ENCODE measurements at regions not wholly inside any gene's neighbourhood (a gene's known extent, or its start where the extent isn't known, plus 50 kb on each side); places are given as distances from the start of the nearest gene placed in this dataset.

DNA sequence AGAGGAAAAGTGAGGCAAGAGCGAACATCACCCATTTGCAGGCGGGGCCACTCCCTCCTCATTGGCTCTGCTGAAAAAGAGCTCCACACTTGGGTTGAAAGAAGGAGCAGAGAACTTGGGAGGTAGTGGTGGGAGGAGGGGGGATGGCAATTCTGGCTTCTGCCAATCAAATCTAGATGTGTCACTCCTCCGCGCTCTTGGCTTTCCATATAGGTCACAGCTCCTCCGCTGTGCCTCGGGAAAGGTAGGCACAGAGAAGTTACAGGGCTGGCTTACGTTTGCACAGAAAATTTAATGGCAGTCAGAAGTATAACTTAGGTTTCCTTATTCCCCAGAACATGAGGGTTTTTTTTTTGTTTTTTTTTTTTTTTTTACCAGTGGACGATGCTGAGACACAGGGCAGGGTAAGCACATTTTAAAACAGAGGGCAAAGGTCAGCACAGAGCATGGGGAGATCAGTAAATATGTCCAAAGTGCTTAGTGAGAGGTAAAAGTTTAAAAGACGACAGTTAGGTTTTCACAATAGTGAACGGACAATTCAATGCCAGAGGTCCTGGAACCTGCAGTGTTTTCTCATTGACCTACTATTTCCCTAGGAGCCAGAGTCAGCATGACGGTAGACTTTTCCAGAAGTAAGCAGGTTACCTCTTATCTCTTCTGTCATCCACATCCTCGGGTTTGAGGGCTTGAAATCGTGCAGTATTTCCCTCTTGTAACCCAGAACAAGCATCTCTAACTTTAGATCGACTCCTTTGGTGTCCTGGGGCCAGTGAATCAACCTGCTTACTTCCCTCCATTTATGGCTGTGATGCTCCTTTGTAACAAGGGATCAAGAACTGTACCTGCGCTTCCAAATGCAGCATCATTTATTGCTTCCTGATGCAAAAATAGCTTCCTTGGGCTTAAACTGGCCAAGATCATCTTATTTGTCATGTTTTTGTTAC is 258.9 kb upstream of the PROX1 start (continued):
- TF ChIP-seq, protein P1, sequence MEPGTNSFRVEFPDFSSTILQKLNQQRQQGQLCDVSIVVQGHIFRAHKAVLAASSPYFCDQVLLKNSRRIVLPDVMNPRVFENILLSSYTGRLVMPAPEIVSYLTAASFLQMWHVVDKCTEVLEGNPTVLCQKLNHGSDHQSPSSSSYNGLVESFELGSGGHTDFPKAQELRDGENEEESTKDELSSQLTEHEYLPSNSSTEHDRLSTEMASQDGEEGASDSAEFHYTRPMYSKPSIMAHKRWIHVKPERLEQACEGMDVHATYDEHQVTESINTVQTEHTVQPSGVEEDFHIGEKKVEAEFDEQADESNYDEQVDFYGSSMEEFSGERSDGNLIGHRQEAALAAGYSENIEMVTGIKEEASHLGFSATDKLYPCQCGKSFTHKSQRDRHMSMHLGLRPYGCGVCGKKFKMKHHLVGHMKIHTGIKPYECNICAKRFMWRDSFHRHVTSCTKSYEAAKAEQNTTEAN (CRISPR knock-in tag; IDR thresholded peaks at IDR 0.05), result no peak
- no peak for TF ChIP-seq ZNF317 (CRISPR knock-in tag; IDR thresholded peaks at IDR 0.05; ENCODE audit: borderline replicate concordance, low read depth)

DNA sequence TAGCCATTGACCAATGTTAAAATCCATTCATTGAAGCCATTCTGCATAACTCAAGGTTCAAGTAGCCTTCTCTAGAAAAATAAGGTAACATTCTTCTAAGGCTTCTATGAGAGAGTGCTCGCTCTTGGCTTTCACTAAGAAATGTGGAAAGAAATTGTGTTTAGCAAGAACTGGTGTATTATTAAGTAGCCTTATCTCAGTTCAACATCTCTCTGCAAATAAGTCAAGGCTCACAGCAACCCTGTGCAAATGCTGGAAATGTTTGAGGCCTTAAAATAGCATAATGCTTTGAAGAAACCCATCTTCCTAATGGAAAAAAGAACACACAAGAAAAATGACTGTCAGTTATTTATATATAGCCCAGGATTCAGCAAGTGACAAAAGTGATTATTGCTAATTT is 254.1 kb upstream of the PROX1 start:
- POLR2A ChIA-PET, result no interaction called here
- no peak overlapping the region for H3K27ac Mint-ChIP-seq
- CTCF ChIA-PET, result no interaction called here
- H3K4me1 Mint-ChIP-seq, result no peaks in the 10 kb centered on the region
- DNase-seq (ENCODE audit: low spot score) (no peak), ATAC-seq (no peak)
- H3K27me3 Mint-ChIP-seq (ENCODE audit: low read depth), result no peaks in the 10 kb centered on the region
- peaks cover 18% of the 10 kb centered on the region for H3K9me3 Mint-ChIP-seq
- no peaks in the 10 kb centered on the region for H3K36me3 Mint-ChIP-seq
- no peak overlapping the region for H3K4me3 Mint-ChIP-seq
- TF ChIP-seq NFATC4 (CRISPR knock-in tag; IDR thresholded peaks at IDR 0.05) (no peak), CBFB (CRISPR knock-in tag; IDR thresholded peaks at IDR 0.05; ENCODE audit: low read depth) (no peak)
- TF ChIP-seq, protein P2, sequence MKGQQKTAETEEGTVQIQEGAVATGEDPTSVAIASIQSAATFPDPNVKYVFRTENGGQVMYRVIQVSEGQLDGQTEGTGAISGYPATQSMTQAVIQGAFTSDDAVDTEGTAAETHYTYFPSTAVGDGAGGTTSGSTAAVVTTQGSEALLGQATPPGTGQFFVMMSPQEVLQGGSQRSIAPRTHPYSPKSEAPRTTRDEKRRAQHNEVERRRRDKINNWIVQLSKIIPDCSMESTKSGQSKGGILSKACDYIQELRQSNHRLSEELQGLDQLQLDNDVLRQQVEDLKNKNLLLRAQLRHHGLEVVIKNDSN (CRISPR knock-in tag; IDR thresholded peaks at IDR 0.05), result no peak
- TF ChIP-seq, protein P3, sequence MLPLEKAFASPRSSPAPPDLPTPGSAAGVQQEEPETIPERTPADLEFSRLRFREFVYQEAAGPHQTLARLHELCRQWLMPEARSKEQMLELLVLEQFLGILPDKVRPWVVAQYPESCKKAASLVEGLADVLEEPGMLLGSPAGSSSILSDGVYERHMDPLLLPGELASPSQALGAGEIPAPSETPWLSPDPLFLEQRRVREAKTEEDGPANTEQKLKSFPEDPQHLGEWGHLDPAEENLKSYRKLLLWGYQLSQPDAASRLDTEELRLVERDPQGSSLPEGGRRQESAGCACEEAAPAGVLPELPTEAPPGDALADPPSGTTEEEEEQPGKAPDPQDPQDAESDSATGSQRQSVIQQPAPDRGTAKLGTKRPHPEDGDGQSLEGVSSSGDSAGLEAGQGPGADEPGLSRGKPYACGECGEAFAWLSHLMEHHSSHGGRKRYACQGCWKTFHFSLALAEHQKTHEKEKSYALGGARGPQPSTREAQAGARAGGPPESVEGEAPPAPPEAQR (CRISPR knock-in tag; IDR thresholded peaks at IDR 0.05), result no peak

DNA sequence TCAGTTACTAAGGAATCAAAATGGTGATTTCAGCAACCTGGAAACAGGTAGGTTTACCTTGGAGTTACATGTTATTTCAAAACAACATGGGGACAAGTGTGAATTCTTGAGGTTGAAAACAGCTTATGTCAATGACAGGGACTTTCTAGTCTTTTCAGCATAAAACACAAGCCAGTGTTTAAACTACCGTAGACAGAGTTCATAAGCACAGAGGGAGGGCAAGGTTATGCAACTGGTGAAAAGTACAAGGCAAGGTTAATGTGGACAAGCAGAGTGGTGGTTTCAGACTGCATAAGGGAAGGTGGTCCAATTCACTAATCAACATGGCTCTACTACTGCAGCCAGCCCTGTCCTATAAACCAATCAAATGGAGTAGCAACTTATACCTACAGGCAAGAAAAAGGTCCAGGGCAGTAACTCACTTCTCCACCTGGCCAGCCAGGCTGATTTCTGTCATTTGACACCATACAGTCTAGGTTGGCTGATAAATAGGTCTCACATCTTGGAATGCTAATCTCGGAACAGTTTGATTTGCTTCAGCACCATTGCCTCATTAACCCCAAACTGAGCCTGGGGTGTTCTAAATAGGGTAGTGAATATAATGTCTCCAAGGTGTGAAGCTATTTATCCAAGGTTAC is 250.3 kb upstream of the PROX1 start:
- H3K36me3 Mint-ChIP-seq, result no peaks in the 10 kb centered on the region; the same call in 1 of the 2 replicates
- peaks cover 3% of the 10 kb centered on the region for H3K9me3 Mint-ChIP-seq
- H3K4me3 Mint-ChIP-seq, result no peak overlapping the region
- no peaks in the 10 kb centered on the region for H3K27me3 Mint-ChIP-seq (ENCODE audit: low read depth)
- no peaks in the 10 kb centered on the region for H3K4me1 Mint-ChIP-seq
- TF ChIP-seq GABPB1 (CRISPR knock-in tag; IDR thresholded peaks at IDR 0.05) (0 out of 2 replicates have a peak, but pooled peaks have one; percentile 29), JAZF1 (CRISPR knock-in tag; IDR thresholded peaks at IDR 0.05) (no peak), NFATC4 (CRISPR knock-in tag; IDR thresholded peaks at IDR 0.05) (no peak)
- TF ChIP-seq, protein P3 (CRISPR knock-in tag; IDR thresholded peaks at IDR 0.05), result no peak
- ChIA-PET CTCF (no interaction called here), POLR2A (interaction anchor here (0.6 kb wide), 1 partner anchor 318 kb away, joined by 5 read pairs; no protein-coding TSS in a partner anchor)
- DNase-seq (ENCODE audit: low spot score), result no peak
- no peak for ATAC-seq
- no peak overlapping the region for H3K27ac Mint-ChIP-seq

DNA sequence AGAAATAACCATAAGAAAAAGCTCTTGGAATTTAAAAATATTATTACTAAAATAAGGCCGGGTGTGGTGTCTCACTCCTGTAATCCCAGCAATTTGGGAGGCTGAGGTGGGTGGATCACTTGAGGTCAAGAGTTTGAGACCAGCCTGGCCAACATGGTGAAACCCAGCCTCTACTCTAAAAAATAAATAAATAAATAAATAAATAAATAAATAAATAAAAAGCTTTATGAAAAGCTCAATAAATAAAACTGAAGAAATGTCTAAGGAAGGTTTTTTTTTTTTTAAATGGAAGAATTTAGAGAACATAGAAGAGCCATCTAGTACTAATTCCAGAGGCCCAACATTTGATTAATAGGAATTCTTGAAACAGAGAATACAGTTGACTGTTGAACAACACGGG is 249.1 kb upstream of the PROX1 start:
- TF ChIP-seq, protein P4, sequence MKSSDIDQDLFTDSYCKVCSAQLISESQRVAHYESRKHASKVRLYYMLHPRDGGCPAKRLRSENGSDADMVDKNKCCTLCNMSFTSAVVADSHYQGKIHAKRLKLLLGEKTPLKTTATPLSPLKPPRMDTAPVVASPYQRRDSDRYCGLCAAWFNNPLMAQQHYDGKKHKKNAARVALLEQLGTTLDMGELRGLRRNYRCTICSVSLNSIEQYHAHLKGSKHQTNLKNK (CRISPR knock-in tag; IDR thresholded peaks at IDR 0.05), result no peak
- no peak for TF ChIP-seq ATF1 (CRISPR knock-in tag; IDR thresholded peaks at IDR 0.05)
- no peak for TF ChIP-seq FOXJ3 (CRISPR knock-in tag; IDR thresholded peaks at IDR 0.05; ENCODE audit: borderline replicate concordance)
- no peak for TF ChIP-seq ZBTB21 (CRISPR knock-in tag; IDR thresholded peaks at IDR 0.05; ENCODE audit: borderline replicate concordance)
- TF ChIP-seq, protein P5, sequence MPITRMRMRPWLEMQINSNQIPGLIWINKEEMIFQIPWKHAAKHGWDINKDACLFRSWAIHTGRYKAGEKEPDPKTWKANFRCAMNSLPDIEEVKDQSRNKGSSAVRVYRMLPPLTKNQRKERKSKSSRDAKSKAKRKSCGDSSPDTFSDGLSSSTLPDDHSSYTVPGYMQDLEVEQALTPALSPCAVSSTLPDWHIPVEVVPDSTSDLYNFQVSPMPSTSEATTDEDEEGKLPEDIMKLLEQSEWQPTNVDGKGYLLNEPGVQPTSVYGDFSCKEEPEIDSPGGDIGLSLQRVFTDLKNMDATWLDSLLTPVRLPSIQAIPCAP (CRISPR knock-in tag; IDR thresholded peaks at IDR 0.05), result no peak
- no peak for TF ChIP-seq JUN (CRISPR knock-in tag; IDR thresholded peaks at IDR 0.05)
- TF ChIP-seq, protein P3 (CRISPR knock-in tag; IDR thresholded peaks at IDR 0.05), result no peak
- TF ChIP-seq ZNF219 (CRISPR knock-in tag; IDR thresholded peaks at IDR 0.05; ENCODE audit: borderline replicate concordance), result no peak
- no peak for TF ChIP-seq HMGA2 (CRISPR knock-in tag; IDR thresholded peaks at IDR 0.05)
- ATAC-seq, result no peak
- Mint-ChIP-seq H3K9me3 (peaks cover 12% of the 10 kb centered on the region), H3K4me1 (no peaks in the 10 kb centered on the region), H3K27me3 (ENCODE audit: low read depth) (no peaks in the 10 kb centered on the region), H3K27ac (no peak overlapping the region), H3K36me3 (no peaks in the 10 kb centered on the region; the same call in 1 of the 2 replicates), H3K4me3 (no peak overlapping the region)
- POLR2A ChIA-PET, result no interaction called here
- DNase-seq (ENCODE audit: low spot score), result no peak
- CTCF ChIA-PET, result no interaction called here
